Amniotic epithelial cell (primary cell): ENCODE measurements at regions not wholly inside any gene's neighbourhood (a gene's known extent, or its start where the extent isn't known, plus 50 kb on each side); places are given as distances from the start of the nearest gene placed in this dataset.
"Not testable (repeated sequence)": the region's sequence is repeated elsewhere in the genome, so short reads cannot be mapped to it uniquely, and the experiment has no call there.

Experiments used
- DNase-seq: peaks from one replicate; pipeline ENCODE4 v3.0.0-alpha.2; 2010; ENCODE audit warnings: low read depth

DNA sequence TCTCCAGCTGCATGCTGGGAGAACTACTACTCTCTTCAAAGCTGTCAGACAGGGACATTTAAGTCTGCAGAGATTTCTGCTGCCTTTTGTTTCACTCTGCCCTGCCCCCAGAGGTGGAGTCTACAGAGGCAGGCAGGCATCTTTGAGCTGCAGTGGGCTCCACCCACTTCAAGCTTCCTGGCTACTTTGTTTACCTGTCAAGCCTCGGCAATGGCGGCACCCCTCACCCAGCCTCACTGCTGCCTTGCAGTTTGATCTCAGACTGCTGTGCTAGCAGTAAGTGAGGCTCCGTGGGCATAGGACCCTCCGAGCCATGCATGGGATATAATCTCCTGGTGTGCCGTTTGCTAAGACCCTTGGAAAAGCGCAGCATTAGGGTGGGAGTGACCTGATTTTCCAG lies 61.7 kb downstream of the DMRTA1 start:
- not testable (repeated sequence) for DNase-seq

DNA sequence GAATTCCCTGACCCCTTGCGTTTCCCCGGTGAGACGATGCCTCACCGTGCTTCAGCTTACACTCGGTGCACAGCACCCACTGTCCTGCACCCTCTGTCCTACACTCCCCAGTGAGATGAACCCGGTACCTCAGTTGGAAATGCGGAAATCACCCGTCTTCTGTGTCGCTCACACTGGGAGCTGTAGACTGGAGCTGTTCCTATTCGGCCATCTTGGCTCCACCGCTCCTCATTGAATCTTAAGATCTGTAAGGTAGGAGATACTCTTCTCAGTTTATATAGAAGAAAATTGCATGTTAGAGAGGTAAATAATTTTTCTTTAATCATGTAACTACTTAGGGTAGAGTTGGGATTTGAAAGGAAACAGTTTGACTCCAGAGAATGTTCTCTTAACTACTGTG lies 62.2 kb downstream of the DMRTA1 start:
- DNase-seq = no peak

DNA sequence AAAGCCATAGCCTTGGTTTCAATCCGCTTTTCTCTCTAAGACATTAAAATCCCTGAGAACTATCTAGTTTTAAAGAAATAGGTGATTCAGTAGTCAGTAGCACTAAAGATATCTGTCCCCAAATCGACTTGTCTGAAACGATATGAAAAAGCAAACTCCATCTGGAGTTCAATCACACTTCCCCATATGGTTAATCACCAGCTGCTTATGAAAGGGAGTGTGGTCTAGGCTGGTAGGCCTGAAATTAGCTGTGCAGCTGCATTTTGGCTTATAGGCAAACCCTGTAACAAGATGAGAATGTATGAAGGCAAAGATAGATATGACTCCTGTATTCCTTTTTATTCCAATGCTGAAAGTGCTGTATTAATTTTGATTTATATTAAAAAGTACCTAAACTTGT lies 65.9 kb downstream of the DMRTA1 start:
- no peak for DNase-seq

DNA sequence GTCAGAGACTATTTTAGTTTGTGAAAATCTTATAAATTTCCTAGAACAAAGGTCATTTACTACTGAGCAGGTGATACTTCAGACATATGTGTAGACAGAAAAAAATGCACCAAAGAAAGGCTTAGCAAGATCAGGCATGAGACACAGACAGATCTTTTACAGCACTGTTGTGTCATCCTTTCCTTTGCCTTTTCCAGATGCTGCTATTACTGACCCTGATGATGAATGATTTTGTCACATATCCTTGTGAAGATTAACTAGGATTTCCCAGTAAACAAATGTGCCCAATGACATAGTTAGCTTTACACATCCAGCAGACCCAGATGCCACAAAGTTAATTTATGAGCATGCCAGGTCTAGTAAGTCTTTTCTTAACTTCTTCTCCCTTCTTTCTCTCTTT lies 68.2 kb downstream of the DMRTA1 start:
- no peak for DNase-seq

DNA sequence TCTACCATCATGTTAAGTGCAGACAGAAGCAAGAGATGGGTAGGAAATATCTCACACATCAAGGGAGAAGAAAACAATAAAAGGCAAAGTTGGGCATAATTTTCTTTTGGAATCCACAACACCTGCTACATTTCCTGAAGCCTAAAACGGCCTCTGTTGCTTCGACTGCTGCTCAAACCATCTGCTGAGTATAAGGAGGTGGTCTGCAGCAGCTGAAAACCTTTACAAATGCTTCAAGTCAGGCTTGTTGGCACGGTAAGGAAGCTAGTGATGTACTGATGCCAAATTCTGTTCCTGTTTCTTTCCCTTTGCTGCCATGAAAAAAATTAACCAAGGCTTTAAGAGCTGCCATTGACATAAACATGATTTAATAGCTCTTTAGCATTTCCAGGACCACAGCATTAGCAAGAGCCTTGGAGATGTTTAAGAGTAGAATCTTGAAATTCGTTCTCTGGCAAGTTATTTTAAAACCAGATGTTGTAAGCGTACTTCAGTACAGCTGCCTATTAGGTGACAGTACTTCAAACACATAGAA lies 75.6 kb downstream of the DMRTA1 start:
- no peak for DNase-seq

DNA sequence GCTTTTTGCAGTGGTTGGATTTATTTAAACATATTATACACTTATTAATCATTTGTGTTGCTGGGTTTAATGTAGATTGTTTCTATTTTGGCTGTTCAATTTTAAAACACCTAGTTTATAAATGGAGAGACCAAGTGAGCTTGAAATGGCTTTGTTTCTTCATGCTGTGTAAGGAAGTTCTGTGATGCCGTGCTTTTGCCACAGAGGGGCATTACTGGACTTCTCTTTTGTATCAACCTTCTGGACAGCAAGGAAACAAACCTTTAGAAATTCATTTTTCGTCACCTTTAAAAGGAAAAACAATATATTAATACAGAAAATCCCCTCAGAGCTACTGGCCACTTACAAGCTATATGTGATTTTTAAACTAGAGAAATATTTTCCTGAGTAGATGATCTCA lies 81.9 kb downstream of the DMRTA1 start:
- peak; percentile 0 for DNase-seq

DNA sequence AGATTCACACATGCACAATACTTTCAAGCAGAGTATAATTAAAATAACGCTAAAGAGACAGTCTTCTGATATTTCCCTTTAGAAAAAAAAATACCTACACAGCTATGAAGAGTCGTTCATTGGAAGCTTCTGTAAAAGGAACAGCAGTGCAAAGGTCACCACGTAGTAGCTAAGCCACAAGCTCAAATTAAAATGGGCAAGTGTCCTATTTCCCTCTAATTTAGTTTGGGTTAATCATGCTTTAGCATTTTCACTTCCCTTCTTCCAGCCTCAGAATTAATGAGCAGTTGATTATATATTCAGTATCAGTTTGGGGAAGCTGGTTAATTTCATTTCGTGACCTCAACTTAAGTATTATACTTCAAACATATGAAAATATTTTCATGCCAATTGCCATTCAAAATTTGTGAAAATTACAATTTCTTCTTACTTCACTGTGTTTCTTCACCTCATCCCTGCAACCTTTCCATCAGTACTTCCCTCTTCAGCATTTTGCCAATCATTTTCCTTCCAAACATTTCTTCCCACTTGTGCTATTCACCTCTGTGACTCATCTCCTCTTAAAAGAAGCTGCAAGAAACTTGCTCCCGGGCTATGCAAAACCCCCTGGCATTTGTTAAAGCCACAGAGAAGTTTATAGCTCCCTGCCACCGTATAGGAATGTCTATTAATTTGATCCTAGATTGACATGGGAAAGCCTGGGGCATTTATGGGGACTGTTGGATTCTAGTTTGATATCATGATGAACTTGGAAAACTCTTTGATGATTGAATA lies 83.0 kb downstream of the DMRTA1 start:
- DNase-seq = no peak

DNA sequence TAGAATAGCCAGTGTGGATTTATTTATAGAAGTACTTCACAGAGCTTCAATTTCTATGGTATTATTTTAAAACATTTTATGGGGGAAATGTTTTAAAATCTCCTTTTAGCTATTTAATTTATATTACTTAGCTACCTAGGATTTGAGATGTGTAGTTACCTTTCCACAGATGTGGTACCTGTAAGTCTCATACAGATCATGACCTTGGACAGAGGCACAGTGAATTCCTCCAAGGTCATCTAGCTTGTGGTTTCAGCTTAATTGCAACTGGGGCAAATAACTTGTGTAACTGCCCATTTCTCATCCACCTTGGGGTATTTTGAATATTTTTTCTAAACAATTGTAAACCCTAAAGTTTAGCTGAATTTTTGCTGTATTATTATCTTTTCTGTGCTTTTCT lies 89.2 kb downstream of the DMRTA1 start:
- no peak for DNase-seq

DNA sequence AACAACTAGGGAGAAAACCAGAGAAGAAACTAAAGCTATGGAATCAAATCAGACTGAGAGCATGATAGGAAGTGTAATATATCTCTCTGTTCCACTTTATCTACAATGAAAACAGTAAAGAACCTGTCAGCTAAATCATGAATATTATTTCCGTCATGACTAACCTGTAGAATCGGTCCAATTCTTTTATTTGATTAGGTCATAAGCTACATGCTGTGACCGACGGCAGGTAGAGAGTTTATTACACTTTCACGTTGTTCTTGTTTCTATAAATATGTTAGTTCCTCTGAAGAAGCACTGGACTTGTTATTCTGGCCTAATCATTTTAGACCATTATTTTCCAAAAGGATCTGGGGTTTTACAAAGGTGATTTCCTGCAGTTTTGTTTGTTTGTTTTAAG lies 91.1 kb downstream of the DMRTA1 start:
- no peak for DNase-seq

DNA sequence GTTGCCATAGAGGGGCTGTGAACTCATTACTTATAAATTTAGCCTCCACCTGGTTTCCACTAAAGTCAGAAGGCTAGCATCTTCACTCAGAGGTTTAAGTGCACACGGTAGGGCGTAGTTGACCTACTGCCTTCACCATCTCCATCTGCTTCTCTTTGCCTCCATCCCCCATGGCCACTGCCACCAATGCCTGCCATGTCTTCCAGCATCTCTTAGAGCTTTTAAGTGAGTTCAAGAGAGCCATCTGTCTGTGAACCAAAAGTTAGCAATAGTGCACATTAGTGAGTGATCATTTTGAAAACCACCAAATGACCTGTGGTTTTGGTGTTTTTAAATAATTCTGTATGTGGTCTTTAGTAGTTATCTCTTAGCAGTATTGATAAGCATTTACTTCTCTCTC lies 102.0 kb downstream of the DMRTA1 start:
- no peak for DNase-seq

DNA sequence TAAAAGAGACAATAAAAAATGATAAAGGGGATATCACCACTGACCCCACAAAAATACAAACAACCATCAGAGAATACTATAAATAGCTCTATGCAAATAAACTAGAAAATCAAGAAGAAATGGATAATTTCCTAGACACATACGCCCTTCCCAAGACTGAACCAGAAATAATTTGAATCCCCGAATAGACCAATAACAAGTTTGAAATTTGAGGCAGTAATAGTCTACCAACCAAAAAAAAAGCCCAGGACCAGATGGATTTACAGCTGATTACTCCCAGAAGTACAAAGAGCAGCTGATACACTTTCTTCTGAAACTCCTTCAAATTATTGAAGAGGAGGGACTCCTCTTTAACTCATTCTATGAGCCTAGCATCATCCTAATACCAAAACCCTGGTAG lies 128.1 kb downstream of the DMRTA1 start:
- DNase-seq = no peak

DNA sequence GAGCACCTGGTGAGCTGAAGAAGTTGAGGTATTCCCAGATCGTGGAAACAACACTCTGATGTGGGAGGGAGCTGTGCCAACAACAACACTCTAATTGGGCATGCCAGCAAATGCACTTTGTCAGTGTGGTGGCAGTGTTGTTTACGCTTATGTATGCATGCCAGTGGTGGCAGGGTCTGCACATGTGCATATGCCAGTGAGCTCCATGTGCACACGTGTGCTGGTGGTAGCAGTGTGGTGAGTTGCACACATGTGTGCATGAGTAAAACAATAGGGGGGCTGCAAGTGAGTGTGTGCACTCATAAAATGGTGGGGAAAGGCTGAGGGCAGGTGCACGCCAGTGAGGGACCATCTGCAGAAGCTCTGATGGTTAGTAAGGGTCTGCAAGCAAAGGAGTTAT lies 134.2 kb downstream of the DMRTA1 start:
- DNase-seq = no peak

DNA sequence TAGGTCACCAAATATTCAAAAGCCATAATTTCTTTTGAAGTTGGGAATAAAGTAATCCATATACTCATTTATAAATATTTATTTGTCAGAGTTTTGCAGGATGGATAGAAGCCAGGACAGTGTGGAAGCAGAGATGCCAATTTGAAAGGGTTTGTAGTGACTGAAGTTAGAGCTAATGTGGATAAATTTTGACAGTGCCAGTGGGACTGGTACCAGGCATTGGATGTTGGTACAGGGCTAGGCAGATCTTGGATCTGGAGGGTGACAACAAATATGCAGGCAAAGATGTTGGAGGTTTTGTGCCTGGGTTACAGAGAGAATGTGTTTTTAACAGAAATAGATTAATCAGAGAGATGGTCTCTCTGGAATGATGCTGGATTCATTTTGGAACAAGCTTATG lies 135.6 kb downstream of the DMRTA1 start:
- DNase-seq = no peak

DNA sequence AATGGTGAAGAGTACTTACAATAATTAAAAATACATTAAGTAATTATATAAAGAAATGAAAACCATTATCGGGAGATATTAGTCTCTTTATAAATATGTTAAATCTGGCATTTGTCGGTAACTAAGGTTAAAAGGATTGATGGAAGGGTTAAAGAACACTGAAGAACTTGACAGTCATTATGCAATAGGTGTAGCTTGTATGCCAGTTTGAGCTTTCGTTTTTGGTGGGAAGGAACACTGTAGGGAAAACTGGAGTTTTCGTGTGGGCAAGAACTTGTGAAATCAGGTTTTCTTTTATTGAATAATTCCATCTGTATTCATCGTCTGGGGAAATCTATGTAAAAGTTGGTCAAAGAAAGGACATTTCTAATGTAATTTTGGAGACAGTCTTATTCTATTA lies 142.3 kb downstream of the DMRTA1 start:
- DNase-seq = no peak

DNA sequence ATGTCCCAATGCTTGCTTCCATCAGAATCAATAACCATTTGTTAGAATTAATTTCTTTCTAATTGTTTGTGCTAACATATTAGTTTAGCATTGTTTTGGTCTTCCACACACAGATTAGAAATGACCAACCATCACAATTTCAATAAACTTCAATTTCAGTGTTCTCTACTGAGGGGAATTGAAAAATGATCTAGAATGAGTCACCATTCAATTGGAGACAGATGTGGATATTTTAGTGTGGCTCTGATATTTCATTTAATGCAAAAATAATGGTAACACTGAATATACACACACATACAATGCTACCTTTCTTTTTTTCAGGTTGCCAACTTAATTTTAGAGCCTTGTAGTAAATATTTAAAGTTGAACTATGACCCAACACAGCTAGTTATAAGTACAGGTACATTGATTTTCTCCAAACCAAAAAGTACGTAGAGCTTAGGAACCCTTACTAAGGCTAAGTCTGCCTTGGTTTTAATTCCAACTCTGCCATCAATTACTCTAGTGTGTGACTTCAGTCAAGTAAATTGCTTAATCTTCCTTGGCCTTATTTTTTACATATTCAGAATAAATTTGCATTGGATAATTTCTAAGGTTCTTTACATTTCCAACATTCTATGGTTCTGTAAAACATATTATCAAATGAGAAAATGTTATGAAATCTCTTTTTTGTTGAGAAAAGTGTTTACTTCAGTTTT lies 143.9 kb downstream of the DMRTA1 start:
- no peak for DNase-seq

DNA sequence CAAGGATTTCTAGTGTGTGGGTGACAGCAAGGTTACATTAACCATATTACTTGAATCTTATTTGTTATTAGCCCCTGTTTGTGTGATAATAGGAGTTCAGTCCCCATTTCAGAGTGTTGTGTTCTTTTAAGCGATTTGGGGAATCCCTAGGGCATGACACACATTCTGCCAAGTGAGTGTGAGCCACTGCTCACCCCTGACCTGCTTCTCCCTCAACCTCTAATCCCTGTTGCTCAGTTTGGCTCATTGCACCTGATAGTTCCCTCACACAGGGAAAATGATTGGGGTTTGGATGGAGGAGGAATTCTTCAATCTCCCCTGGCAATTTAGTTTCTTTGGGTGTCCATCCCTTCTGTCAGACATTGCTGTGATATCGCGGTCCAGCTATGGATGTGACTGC lies 149.2 kb downstream of the DMRTA1 start:
- no peak for DNase-seq

DNA sequence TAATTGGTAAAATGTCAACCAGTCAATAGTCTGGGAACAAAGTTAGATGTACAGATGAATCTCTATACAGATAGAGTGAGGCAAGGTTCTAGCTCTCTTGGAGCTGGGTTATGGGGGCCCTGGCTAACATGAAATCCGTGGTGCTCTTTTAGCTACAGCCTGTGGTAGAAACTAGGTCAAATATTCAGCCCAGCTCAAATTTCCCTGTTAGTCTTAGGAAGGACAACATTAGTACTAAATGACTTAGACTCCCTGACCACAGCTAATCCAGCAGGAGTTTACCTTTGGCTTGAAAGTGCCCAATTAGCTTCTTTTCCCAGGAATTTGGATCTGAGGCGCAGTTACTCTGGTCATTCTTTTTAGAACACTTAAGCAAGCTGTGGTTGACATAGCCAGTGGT lies 170.5 kb downstream of the DMRTA1 start:
- no peak for DNase-seq

DNA sequence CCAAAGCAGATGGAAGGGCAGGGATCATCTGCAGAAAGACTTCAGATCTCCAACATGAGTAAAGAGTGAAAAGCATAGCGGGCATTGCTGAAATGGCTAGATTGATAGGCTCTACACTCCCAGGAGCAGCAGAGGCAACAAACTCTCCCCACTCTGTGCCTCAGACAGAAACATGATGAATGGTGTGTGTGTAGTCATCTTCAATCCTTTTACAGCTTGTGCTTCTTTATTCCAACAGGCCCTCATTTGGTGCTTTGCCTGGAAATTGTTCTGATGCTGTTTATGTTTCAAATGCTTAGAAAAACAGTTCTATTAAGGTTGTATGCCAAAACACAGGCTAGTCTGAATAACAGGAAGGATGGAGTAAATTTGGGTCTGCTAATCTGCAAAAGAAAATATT lies 176.2 kb downstream of the DMRTA1 start:
- no peak for DNase-seq

DNA sequence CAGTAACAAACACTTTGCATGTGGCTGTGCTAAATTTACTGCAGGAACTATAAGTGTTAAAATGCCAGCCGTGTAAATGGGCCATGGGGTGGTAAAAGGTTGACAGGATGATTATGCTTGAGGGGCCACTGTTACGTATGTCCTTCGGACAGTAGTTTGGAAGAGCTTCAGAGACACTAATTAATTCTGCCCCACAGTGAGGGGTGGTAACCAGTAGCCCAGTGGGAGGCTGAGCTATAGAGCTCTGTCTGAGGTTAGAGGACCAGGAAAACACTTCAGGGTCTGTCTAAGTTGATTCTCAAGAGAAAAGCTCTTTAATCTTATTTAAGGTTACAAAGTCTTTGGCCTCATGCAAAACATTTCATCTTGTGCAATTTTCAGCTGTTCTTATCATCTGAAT lies 176.6 kb downstream of the DMRTA1 start:
- no peak for DNase-seq

DNA sequence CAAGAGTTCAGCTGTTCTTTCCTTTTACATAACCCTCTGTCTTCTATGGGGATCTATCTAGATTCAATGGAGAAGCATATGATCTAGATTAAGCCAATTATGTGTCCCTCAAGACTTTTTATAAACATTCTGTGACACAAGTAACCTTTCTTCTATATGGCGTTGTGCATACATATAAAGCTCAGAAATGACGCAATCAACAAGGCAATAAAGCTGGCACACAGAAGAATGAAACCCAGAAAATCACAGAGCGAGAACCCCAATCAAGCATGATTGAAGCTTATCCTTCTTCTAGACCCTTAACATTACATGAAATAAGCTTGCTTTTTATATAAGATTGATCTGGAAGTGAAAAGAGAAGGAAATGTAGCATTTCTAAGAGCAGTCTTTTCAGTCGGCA lies 178.9 kb downstream of the DMRTA1 start:
- no peak for DNase-seq

DNA sequence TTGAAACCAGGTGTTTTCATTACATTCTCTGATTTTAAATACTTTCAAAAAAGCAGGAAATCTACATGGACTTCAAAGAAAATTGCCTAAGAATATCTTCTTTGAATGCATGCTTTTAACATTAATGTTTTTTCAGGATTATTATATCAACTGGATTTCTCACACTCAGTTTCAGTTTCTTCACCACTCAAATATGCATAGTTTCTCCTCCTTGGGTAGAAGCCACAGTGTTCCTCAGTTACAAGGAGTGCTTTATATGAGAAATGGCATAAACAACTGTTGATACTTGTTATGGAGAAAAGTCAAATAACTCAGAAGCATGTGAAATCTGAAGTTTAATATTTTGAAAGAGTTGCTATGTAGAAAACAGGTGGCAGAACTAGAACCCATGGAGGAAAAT lies 196.9 kb downstream of the DMRTA1 start:
- DNase-seq = no peak

DNA sequence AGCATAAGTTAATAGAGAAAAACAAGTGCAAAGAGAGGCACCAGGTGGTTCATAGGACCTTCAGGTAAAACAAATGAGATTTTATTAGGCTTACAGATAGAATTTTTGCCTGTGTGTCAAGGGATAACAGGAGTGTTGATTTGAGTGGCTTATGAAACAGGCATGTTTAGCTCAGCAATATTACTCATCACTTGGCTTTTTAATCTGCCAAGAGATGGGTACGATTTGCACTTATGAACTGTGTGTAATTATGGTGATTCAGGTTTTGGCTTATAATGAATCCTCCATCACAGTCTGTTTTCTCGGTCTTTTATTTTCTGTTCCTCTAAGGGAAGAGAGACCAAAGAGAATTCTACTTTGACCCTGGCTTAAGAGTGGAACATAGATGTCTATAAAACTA lies 199.3 kb downstream of the DMRTA1 start:
- DNase-seq = peak; percentile 12

DNA sequence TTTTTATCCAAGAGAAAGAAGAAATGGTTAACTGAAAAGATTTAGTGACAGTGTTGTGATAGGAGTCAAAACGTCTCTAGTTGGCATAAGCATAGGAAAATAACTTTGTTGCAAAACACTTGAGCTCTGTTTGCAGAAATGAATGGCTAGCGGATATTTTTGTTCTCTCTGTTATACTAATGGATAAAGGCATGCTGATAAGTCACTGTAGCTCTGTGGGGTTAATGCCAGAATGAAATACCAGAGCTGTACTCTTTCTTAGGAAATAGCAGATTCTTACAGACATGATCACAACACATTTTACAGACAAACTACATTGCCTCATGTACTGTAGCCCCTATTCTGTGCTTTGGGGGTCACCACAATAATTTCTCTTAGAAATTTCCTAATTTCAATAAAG lies 202.8 kb downstream of the DMRTA1 start:
- DNase-seq = peak; percentile 21

DNA sequence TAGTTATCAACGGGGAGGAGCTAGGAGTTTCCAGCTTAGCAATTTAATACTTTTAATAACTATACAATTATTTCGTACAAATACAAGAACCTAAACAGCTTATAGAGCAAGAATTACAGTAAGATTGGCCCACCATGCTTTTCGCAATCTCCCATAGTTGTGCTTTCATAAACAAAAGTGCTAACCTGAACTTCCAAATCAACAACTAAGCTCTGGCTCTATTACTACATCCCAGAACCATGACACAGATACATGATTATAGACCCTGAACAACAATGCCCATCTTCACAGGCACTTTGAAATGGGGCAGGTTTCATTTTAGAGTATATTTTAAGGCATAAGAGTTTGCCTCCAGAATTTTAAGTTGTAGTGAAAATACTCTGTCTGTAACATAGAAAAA lies 203.5 kb downstream of the DMRTA1 start:
- DNase-seq = no peak
